ENCODE measurements at regions not wholly inside any gene's neighbourhood (a gene's known extent, or its start where the extent isn't known, plus 50 kb on each side); places are given as distances from the start of the nearest gene placed in this dataset.
A peak's percentile ranks its signal among the peaks of the same experiment; 100 is the strongest.

GRCh38 chr4:29553846-29554245, 1166.3 kb upstream of the PCDH7 start:
- WGBS, 2 experiments (ENCODE audit: extremely low coverage in 1 of 2, insufficient coverage in 1 of 2, insufficient read length in 1 of 2, insufficient replicate concordance in 2 of 2, low coverage in 1 of 2, low lambda C conversion rate in 2 of 2, missing lambda C conversion rate in 1 of 2) = 100% methylated on average over 1 of the region's 1 CpG; no CpG with 5 or more reads in 1 of the 2 experiments
- H4K20me1 ChIP-seq (replicated peaks in 1 of 2; ENCODE audit: control insufficient read depth in 1 of 2, insufficient read depth in 2 of 2, low read length in 2 of 2) = no peaks in the 10 kb centered on the region
- no peak for TF ChIP-seq KDM5A (IDR thresholded peaks at IDR 0.05; ENCODE audit: low read length)
- no peak for TF ChIP-seq GTF2F1 (IDR thresholded peaks at IDR 0.05; ENCODE audit: borderline replicate concordance, low read depth, low read length)
- TF ChIP-seq SP4 (IDR thresholded peaks at IDR 0.05; ENCODE audit: low read length) = no peak
- no peak for TF ChIP-seq ZNF274 (IDR thresholded peaks at IDR 0.05; ENCODE audit: borderline replicate concordance, extremely low read depth, low read length)
- no peak for TF ChIP-seq TCF12 (IDR thresholded peaks at IDR 0.05; ENCODE audit: low read depth, low read length)
- no peak for TF ChIP-seq POLR2AphosphoS5 (IDR thresholded peaks at IDR 0.05; ENCODE audit: low read depth, low read length)
- no peak for TF ChIP-seq RAD21 (IDR thresholded peaks at IDR 0.05 in 1 of 2, conservative IDR thresholded peaks at IDR 0.05 in 1 of 2; ENCODE audit: low read depth in 2 of 2, low read length in 2 of 2)
- TF ChIP-seq USF2 (IDR thresholded peaks at IDR 0.05; ENCODE audit: low read length) = no peak
- TF ChIP-seq JUN (IDR thresholded peaks at IDR 0.05; ENCODE audit: low read depth, low read length) = no peak
- TF ChIP-seq ASH2L (IDR thresholded peaks at IDR 0.05; ENCODE audit: low read length) = no peak
- TF ChIP-seq TEAD4 (IDR thresholded peaks at IDR 0.05; ENCODE audit: low read depth, low read length) = no peak
- TF ChIP-seq SP2 (IDR thresholded peaks at IDR 0.05; ENCODE audit: low read length) = no peak
- TF ChIP-seq CBX5 (IDR thresholded peaks at IDR 0.05; ENCODE audit: low read depth, low read length) = no peak
- H3K4me3 ChIP-seq (ENCODE audit: extremely low read depth in 1 of 4, insufficient read depth in 2 of 4, low read depth in 3 of 4, low read length in 4 of 4) = no peak overlapping the region
- no peaks in the 10 kb centered on the region for H3K36me3 ChIP-seq (ENCODE audit: control insufficient read depth in 2 of 4, insufficient read depth in 4 of 4, low read length in 3 of 4)
- H3K27me3 ChIP-seq (replicated peaks in 1 of 4; ENCODE audit: control insufficient read depth in 3 of 4, extremely low read depth in 1 of 4, insufficient read depth in 3 of 4, low read length in 3 of 4) = no peaks in the 10 kb centered on the region
- no peaks in the 10 kb centered on the region for H3K4me1 ChIP-seq (replicated peaks in 1 of 4; ENCODE audit: control insufficient read depth in 3 of 4, insufficient read depth in 4 of 4, low read length in 3 of 4)
- H2BK5ac ChIP-seq (ENCODE audit: low read depth, low read length) = no peak overlapping the region
- no peaks in the 10 kb centered on the region for H3K79me2 ChIP-seq (ENCODE audit: control insufficient read depth in 1 of 2, insufficient read depth in 2 of 2, low read length in 2 of 2)
- H4K5ac ChIP-seq (ENCODE audit: insufficient read length, low read depth, low read length) = no peak overlapping the region
- H3K23ac ChIP-seq (ENCODE audit: insufficient read length) = no peak overlapping the region
- H3K14ac ChIP-seq (ENCODE audit: insufficient read length) = no peak overlapping the region
- no peak for DNase-seq (ENCODE audit: low read depth in 1 of 2, low spot score in 2 of 2)
- FAIRE-seq = no peak
- 0 out of 2 replicates have a peak overlapping the region, but pooled peaks have one; percentile 16 for H2AFZ ChIP-seq (ENCODE audit: low read length)
- POLR2A ChIA-PET (ENCODE audit: partially characterized antibody) = no interaction called here
- H3K4ac ChIP-seq (replicated peaks; ENCODE audit: insufficient read length, low read depth, low read length) = no peak overlapping the region
- no peaks in the 10 kb centered on the region for H3K9me3 ChIP-seq (ENCODE audit: insufficient read depth in 2 of 2, low read depth in 1 of 2, low read length in 1 of 2)
- H2BK12ac ChIP-seq (ENCODE audit: low read depth, low read length) = no peak overlapping the region
- H3K27ac ChIP-seq (ENCODE audit: low read depth, low read length) = no peak overlapping the region
- no peaks in the 10 kb centered on the region for H3K79me1 ChIP-seq (ENCODE audit: low read depth, low read length)
- H2AK5ac ChIP-seq (ENCODE audit: low read depth, low read length) = no peak overlapping the region
- no peak overlapping the region for H4K8ac ChIP-seq (ENCODE audit: extremely low read depth, insufficient read depth, low read length)
- H3K4me2 ChIP-seq (ENCODE audit: insufficient read depth in 1 of 2, low read depth in 2 of 2, low read length in 2 of 2) = no peak overlapping the region
- no peak overlapping the region for H4K91ac ChIP-seq (replicated peaks; ENCODE audit: insufficient read length, low read length)
- H3K9ac ChIP-seq (replicated peaks in 1 of 4; ENCODE audit: extremely low read depth in 1 of 4, low read depth in 3 of 4, low read length in 3 of 4) = no peak overlapping the region
- H3K56ac ChIP-seq (replicated peaks; ENCODE audit: insufficient read length, low read depth, low read length) = no peak overlapping the region
- CTCF ChIA-PET (ENCODE audit: partially characterized antibody) = no interaction called here
- H2BK20ac ChIP-seq (ENCODE audit: low read length) = no peak overlapping the region
- H2BK120ac ChIP-seq (replicated peaks; ENCODE audit: low read depth, low read length) = no peak overlapping the region
- H3K18ac ChIP-seq (ENCODE audit: extremely low read depth, low read length) = no peak overlapping the region
- H2BK15ac ChIP-seq (ENCODE audit: low read length) = no peak overlapping the region
- no peaks in the 10 kb centered on the region for H3K23me2 ChIP-seq (ENCODE audit: low read depth, low read length)
